H9 (cell line): ENCODE measurements at regions not wholly inside any gene's neighbourhood (a gene's known extent, or its start where the extent isn't known, plus 50 kb on each side); places are given as distances from the start of the nearest gene placed in this dataset.

Experiments used
- DNase-seq: peaks from one replicate; pipeline ENCODE4 v3.0.0-alpha.2; 2017
- H2AFZ ChIP-seq: one replicate; pipeline ENCODE4 v1.6.1; 2013; ENCODE audit warnings: mild to moderate bottlenecking, low read length, control low read depth, moderate library complexity
- H2AK5ac ChIP-seq: 2 replicates; pipeline ENCODE4 v1.6.1; 2013; ENCODE audit warnings: low read length, control low read depth, mixed read lengths; ENCODE audit not compliant: insufficient read length
- H2BK120ac ChIP-seq: one replicate; pipeline ENCODE4 v1.6.1; 2013; ENCODE audit warnings: low read depth, mild to moderate bottlenecking, low read length, control low read depth, inconsistent platforms; ENCODE audit not compliant: poor library complexity, severe bottlenecking
- H2BK12ac ChIP-seq: 2 replicates; pipeline ENCODE4 v1.6.1; 2013; ENCODE audit warnings: low read length, control low read depth, mixed read lengths, low read depth; ENCODE audit not compliant: insufficient read length
- H2BK15ac ChIP-seq: 2 replicates; pipeline ENCODE4 v1.6.1; 2013; ENCODE audit warnings: low read depth, low read length, control low read depth
- H2BK20ac ChIP-seq: one replicate; pipeline ENCODE4 v1.6.1; 2013; ENCODE audit warnings: low read depth, mild to moderate bottlenecking, low read length, control low read depth, inconsistent platforms; ENCODE audit not compliant: poor library complexity, severe bottlenecking
- H2BK5ac ChIP-seq: 2 replicates; pipeline ENCODE4 v1.6.1; 2013; ENCODE audit warnings: low read length, control low read depth, mixed read lengths; ENCODE audit not compliant: insufficient read length
- H3K14ac ChIP-seq: 2 replicates; pipeline ENCODE4 v1.6.1; 2013; ENCODE audit warnings: low read length, control low read depth; ENCODE audit not compliant: insufficient read depth
- H3K18ac ChIP-seq: 2 replicates; pipeline ENCODE4 v1.6.1; 2013; ENCODE audit warnings: low read depth, mild to moderate bottlenecking, mixed read lengths, low read length, control low read depth; ENCODE audit not compliant: insufficient read length
- H3K23ac ChIP-seq: 2 replicates; pipeline ENCODE4 v1.6.1; 2013; ENCODE audit warnings: low read length, control low read depth, mixed read lengths, low read depth; ENCODE audit not compliant: insufficient read length
- H3K23me2 ChIP-seq: 2 replicates; pipeline ENCODE4 v1.6.1; 2013; ENCODE audit warnings: low read depth, mild to moderate bottlenecking, mixed read lengths, low read length, control low read depth; ENCODE audit not compliant: insufficient read length, poor library complexity, severe bottlenecking
- H3K27ac ChIP-seq: 2 replicates; pipeline ENCODE4 v1.5.1; 2013; ENCODE audit warnings: low read length, control low read depth, mixed read lengths, low read depth; ENCODE audit not compliant: insufficient read length
- H3K27me3 ChIP-seq: 2 replicates; pipeline ENCODE4 v1.6.1; 2013; ENCODE audit warnings: low read length, control low read depth, inconsistent platforms; ENCODE audit not compliant: insufficient read depth
- H3K4ac ChIP-seq: 2 replicates; pipeline ENCODE4 v1.6.1; 2013; ENCODE audit warnings: low read depth, mild to moderate bottlenecking, control low read depth, inconsistent platforms, low read length, moderate library complexity
- H3K4me1 ChIP-seq: 2 replicates; pipeline ENCODE4 v1.6.1; 2013; ENCODE audit warnings: low read length, control low read depth, inconsistent platforms; ENCODE audit not compliant: insufficient read depth
- H3K4me2 ChIP-seq: 2 replicates; pipeline ENCODE4 v1.6.1; 2013; ENCODE audit warnings: low read length, control low read depth, mixed read lengths; ENCODE audit not compliant: insufficient read length, insufficient read depth
- H3K56ac ChIP-seq: 2 replicates; pipeline ENCODE4 v1.6.1; 2013; ENCODE audit warnings: low read depth, mild to moderate bottlenecking, mixed read lengths, low read length, control low read depth; ENCODE audit not compliant: insufficient read length
- H3K79me1 ChIP-seq: 2 replicates; pipeline ENCODE4 v1.6.1; 2013; ENCODE audit warnings: low read depth, mild to moderate bottlenecking, moderate library complexity, low read length, control low read depth, inconsistent platforms; ENCODE audit not compliant: insufficient read depth, poor library complexity, severe bottlenecking
- H3K79me2 ChIP-seq: 2 replicates; pipeline ENCODE4 v1.6.1; 2013; ENCODE audit warnings: low read length, control low read depth, inconsistent platforms; ENCODE audit not compliant: insufficient read depth
- H3K9ac ChIP-seq: 2 replicates; pipeline ENCODE4 v1.6.1; 2013; ENCODE audit warnings: low read length, control low read depth, mixed read lengths; ENCODE audit not compliant: insufficient read length; ENCODE audit errors: extremely low read depth
- H3K9me3 ChIP-seq: one replicate; pipeline ENCODE4 v1.6.1; 2013; ENCODE audit warnings: low read depth, low read length, inconsistent platforms; ENCODE audit not compliant: control insufficient read depth
- H3T11ph ChIP-seq: one replicate; pipeline ENCODE4 v1.6.1; 2013; ENCODE audit warnings: mild to moderate bottlenecking, low read length, control low read depth, inconsistent platforms
- H4K20me1 ChIP-seq: one replicate; pipeline ENCODE4 v1.6.1; 2013; ENCODE audit not compliant: control insufficient read depth, insufficient read length, insufficient read depth
- H4K5ac ChIP-seq: 2 replicates; pipeline ENCODE4 v1.6.1; 2013; ENCODE audit warnings: low read depth, mild to moderate bottlenecking, mixed read lengths, low read length, control low read depth; ENCODE audit not compliant: insufficient read length
- H4K8ac ChIP-seq: replicated peaks from 2 replicates; pipeline ENCODE4 v1.6.1; 2013; ENCODE audit warnings: low read length, control low read depth, mixed read lengths, low read depth; ENCODE audit not compliant: insufficient read length
- H4K91ac ChIP-seq: 2 replicates; pipeline ENCODE4 v1.6.1; 2013; ENCODE audit warnings: low read depth, mild to moderate bottlenecking, moderate library complexity, mixed read lengths, low read length, control low read depth; ENCODE audit not compliant: insufficient read length
- H3K27ac Mint-ChIP-seq, 3 experiments: 2 replicates in 2 of 3; 3 replicates in 1 of 3; pipeline ENCODE4 v1.8.0; 2020 to 2021; ENCODE audit warnings: mixed read lengths in 3 of 3, mild to moderate bottlenecking in 1 of 3, moderate library complexity in 1 of 3
- H3K27me3 Mint-ChIP-seq: 2 replicates; pipeline ENCODE4 v1.8.0; 2021; ENCODE audit warnings: low read depth, mild to moderate bottlenecking, moderate library complexity, mixed read lengths
- H3K36me3 Mint-ChIP-seq, 3 experiments: 2 replicates in 2 of 3; 3 replicates in 1 of 3; pipeline ENCODE4 v1.8.0; 2020 to 2021; ENCODE audit warnings: low read depth in 3 of 3, mixed read lengths in 3 of 3; ENCODE audit not compliant: insufficient read depth in 1 of 3
- H3K4me1 Mint-ChIP-seq, 2 experiments: 2 replicates each; pipeline ENCODE4 v1.8.0; 2020; ENCODE audit warnings: mixed read lengths in 2 of 2
- H3K4me3 Mint-ChIP-seq, 2 experiments: 2 replicates in 1 of 2; 3 replicates in 1 of 2; pipeline ENCODE4 v1.8.0; 2020 to 2021; ENCODE audit warnings: mild to moderate bottlenecking in 2 of 2, mixed read lengths in 2 of 2, moderate library complexity in 1 of 2
- H3K9me3 Mint-ChIP-seq, 2 experiments: 2 replicates in 1 of 2; 3 replicates in 1 of 2; pipeline ENCODE4 v1.8.0; 2020; ENCODE audit warnings: mild to moderate bottlenecking in 2 of 2, mixed read lengths in 2 of 2, moderate library complexity in 1 of 2
- CTCF ChIP-seq: fragments of 200-600 bp; sonication (generic); conservative IDR thresholded peaks from 3 replicates; pipeline ENCODE4 v1.8.0; 2021; ENCODE audit warnings: antibody characterized with exemption, mild to moderate bottlenecking
- WGBS: extraction: QIAGEN DNeasy Blood & Tissue Kit; methylation state at CpG from one replicate; pipeline ENCODE4 v1.1.7; 2013; ENCODE audit warnings: missing lambda C conversion rate, low lambda C conversion rate, mixed read lengths; ENCODE audit not compliant: insufficient read length; ENCODE audit errors: extremely low coverage; 5-methylcytosine and 5-hydroxymethylcytosine counted together

- Histone ChIP-seq H3K4ac (no peak overlapping the region), H2BK120ac (no peak overlapping the region), H4K5ac (no peak overlapping the region), H3K4me2 (no peak overlapping the region), H3K79me1 (no peaks in the 10 kb centered on the region), H3K27me3 (no peaks in the 10 kb centered on the region), H2BK20ac (no peak overlapping the region), H4K8ac (no peak overlapping the region), H3T11ph (no peak overlapping the region), H3K9ac (no peak overlapping the region), H3K79me2 (no peaks in the 10 kb centered on the region), H2AK5ac (no peak overlapping the region), H3K56ac (no peak overlapping the region), H3K18ac (no peak overlapping the region), H3K27ac (no peak overlapping the region), H2BK5ac (no peak overlapping the region), H4K91ac (no peak overlapping the region), H3K23me2 (no peaks in the 10 kb centered on the region), H4K20me1 (no peaks in the 10 kb centered on the region), H2BK12ac (no peak overlapping the region), H2BK15ac (no peak overlapping the region), H3K4me1 (no peaks in the 10 kb centered on the region), H3K23ac (no peak overlapping the region), H2AFZ (no peak overlapping the region), H3K14ac (no peak overlapping the region), H3K9me3 (no peaks in the 10 kb centered on the region)
- no peak for TF ChIP-seq CTCF
- Mint-ChIP-seq H3K9me3 (peaks cover 0 to 3% of the 10 kb centered on the region in 2 experiments; a peak in 2 of 5 replicates), H3K4me1 (peaks cover 12 to 23% of the 10 kb centered on the region in 2 experiments), H3K27ac (no peak overlapping the region; a peak in 1 of 7 replicates), H3K36me3 (no peaks in the 10 kb centered on the region; a peak in 1 of 7 replicates), H3K27me3 (peaks cover 12% of the 10 kb centered on the region; the same call in 1 of the 2 replicates), H3K4me3 (no peak overlapping the region)
- no CpG with 5 or more reads among the region's 10 CpGs for WGBS
- DNase-seq = no peak
Measured at GRCh38 chr6:3520281-3521230, 63.7 kb upstream of the SLC22A23 start.
